GM19452 (cell line): ENCODE measurements at regions not wholly inside any gene's neighbourhood (a gene's known extent, or its start where the extent isn't known, plus 50 kb on each side); places are given as distances from the start of the nearest gene placed in this dataset.
"Not testable (repeated sequence)": the region's sequence is repeated elsewhere in the genome, so short reads cannot be mapped to it uniquely, and the experiment has no call there.

Source experiments
- ATAC-seq: cut with Tn5 transposase; IDR thresholded peaks from one replicate; pipeline ENCODE4 v1.9.1; 2021; ENCODE audit not compliant: unreplicated experiment

GRCh38 chr2:19205983-19206533 is 152.4 kb downstream of the OSR1 start:
- ATAC-seq, result no peak

DNA sequence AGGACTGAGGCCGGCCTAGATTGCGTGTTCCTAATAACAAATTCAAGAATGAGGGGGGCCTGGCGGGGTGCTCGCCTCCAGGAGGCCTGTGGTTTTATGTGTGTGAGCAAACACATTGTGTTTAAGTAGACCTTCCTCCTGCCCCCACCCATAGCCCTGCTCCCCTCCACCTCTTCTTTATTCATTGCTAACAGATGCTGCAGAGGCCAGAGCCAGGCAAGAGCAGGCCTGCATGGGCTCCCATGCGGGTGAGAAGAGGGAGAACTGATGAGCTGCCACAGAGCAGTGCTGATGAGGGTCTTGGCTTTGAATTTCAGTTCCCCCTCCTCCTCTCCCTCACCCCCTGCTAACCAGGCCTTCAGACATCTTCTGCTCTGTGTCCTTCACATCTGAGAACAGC is 154.6 kb downstream of the OSR1 start:
- no peak for ATAC-seq

DNA sequence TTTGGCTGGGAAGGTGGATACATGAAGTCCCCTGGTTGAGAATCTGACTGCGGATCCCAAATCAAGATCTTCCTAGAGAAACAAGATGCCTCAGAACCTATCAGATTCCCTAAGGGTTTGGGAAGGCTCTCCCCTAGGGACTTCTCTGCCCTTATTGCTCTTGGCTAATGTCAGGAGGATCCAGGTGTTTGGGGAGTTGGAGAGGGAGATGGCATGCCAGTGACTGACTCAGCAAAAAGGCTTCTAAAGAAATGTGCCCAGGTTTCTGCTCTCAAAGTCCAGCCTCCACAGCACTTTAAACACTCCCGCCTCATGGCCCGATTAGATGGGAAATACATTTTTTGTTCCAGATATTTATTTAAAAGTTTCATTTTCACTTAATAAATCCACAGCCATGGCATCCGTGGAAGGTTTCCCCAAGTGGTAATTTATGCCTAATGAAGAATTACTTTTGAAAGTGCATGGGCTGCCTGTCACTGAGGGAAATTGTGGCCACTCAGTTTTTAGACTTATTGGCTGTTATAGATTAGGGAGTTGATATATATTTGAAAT is 156.4 kb downstream of the OSR1 start:
- no peak for ATAC-seq

DNA sequence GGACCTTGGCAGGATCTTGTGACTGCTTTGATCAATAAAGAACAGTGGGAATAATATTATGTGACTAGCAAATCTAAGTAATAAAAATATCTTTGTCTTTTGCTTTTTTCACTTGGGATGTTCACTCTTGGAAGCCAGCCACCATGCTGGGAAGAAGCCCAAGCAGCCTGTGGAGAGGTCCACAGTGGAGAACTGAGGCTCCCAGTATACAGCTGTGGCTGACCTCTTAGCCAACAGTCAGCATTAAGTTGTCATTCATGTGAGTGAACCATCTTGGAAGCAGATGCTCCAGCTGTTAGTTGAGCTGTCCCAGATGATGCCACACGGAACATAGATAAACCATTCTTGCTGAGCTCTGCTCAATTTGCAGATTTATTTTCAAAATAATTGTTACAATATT is 160.0 kb downstream of the OSR1 start:
- ATAC-seq, result no peak

DNA sequence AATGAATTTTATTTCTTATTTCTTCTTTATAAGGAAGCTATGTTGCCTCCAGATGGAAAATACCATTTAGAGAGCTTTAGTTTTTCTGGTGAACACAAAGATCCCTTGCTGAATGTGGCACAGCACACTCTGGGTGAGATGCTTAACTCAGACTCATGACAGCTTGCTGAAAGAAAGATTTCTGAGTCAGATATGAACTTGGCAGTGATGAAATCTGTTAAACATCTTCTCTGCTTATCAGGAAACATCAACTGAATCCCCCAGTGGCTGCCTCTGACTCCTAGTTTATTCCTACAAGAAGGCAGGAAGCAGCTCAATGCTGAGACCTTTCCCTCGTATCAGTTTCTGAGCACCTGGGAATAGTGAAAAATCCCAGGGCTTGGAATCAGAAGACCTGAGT is 162.8 kb downstream of the OSR1 start:
- ATAC-seq, result no peak

- no peak for ATAC-seq
Observed at GRCh38 chr2:19189391-19189790, 169.0 kb downstream of the OSR1 start.

GRCh38 chr2:19187323-19188020 is 171.0 kb downstream of the OSR1 start:
- no peak for ATAC-seq

GRCh38 chr2:19185086-19185485 is 173.3 kb downstream of the OSR1 start:
- no peak for ATAC-seq

- ATAC-seq, result no peak
Observed at GRCh38 chr2:19178175-19178574, 180.2 kb downstream of the OSR1 start.

DNA sequence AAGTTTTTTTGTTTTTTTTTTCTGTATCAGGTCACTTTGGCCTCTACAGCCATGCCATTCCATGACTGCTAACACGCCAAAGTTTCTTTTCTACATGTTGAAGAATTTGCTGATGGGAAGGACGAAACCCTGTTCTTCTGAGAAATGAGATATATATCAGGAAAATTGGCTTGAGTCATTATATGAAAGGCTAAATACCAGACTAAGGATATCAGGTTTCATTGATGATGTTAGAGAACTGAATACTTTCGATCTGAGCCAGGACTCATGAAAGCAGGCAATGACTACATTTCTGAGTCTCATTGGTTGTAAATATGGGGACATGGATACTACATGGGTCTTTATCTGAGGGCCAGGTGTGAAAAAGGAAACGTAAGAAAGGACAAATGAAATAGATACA is 181.4 kb downstream of the OSR1 start:
- ATAC-seq, result no peak

- ATAC-seq, result no peak
Observed at GRCh38 chr2:19176172-19176852, 182.1 kb downstream of the OSR1 start.

GRCh38 chr2:19174176-19174575 is 184.2 kb downstream of the OSR1 start:
- ATAC-seq, result no peak

- ATAC-seq, result no peak
Observed at GRCh38 chr2:19171409-19171808, 187.0 kb downstream of the OSR1 start.

DNA sequence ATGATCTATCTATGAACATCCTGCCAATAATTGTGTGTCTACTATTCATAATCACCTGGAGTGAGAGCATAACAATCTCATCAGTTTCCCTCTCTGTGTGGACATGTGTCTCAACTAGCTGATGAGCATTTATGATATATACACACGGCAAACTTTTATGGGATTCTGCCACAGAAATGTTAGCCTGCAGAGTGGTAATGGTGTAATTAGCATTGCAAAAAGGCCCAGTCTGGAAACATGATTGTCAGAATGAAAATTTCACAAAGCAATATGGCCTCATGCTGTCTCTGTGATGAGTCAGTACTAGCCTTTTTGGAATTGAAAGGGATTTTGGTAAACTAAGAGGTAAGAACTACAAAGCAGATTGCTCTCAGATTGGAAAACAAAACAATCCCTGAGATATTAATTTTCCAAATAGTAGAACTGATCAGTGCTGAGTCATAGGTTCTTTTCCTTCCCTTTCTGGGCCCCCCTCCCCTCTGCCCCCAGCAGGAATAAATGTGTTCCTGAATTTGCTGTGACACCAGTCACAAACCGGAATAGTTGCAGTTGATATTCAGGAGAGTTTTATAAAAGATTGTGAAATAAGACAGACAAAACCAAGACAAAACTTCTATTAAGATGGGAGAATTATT is 189.2 kb downstream of the OSR1 start:
- no peak for ATAC-seq

DNA sequence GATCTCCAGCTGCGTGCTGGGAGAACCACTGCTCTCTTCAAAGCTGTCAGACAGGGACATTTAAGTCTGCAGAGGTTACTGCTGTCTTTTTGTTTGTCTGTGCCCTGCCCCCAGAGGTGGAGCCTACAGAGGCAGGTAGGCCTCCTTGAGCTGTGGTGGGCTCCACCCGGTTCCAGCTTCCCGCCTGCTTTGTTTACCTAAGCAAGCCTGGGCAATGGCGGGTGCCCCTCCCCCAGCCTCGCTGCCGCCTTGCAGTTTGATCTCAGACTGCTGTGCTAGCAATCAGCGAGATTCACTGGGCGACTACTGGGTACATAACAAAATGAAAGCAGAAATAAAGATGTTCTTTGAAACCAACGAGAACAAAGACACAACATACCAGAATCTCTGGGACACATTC is 194.3 kb downstream of the OSR1 start:
- not testable (repeated sequence) for ATAC-seq

- ATAC-seq, result no peak
Observed at GRCh38 chr2:19158896-19159295, 199.5 kb downstream of the OSR1 start.

DNA sequence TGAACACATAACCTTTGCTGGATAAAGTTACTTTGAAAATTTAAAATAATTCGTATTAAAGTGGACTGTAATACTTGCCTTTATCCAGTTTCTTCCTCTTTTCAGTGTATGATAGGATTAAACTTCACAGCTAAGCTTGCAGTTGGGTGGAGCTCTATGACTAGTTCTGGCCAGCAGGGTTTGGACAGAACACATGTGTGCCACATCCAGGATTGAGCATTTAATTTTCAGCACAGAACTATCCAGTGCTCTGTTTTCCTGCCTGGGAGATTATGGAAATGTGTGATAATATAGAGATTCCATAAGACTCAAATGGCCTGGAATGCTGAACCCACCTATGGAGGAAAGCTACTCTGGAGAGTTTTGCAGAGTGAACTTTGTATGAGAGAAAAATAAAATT is 200.2 kb downstream of the OSR1 start:
- ATAC-seq, result no peak

DNA sequence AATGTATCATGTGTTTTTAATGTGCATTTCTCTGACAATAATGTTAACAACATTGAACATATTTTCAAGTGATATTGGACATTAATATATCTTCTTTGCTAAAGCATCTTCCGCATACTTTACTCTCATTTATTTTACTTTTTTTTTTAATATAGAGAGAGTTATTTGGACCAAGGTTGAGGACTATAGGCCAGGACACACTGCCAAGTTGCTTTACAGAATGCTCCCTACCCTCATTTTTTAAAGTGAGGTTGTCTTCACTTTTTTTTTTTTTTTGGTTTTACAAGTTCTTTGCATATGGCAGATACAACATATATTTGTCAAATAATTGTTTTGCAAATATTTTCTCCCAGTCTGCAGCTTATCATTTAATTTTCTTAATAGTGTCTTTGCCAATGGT is 201.8 kb downstream of the OSR1 start:
- ATAC-seq, result no peak

DNA sequence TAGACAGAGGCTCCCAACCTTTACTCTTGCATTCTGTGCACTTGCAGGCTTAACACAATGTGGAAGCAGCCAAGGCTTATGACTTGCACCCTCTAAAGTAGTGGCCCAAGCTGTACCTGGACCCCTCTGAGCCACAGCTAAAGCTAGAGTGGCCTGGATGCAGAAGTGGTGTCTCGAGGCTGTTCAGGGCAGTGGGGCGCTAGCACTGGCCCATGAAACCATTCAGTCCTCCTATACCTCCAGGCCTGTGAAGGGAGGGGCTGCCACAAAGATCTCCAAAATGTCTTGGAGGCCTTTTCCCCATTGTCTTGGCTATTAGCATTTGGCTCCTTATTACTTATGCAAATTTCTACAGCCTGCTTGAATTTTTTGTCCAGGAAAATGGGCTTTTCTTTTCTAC is 207.7 kb downstream of the OSR1 start:
- no peak for ATAC-seq

GRCh38 chr2:19146867-19147266 is 211.6 kb downstream of the OSR1 start:
- no peak for ATAC-seq

GRCh38 chr2:19141234-19142004 is 217.0 kb downstream of the OSR1 start:
- ATAC-seq, result no peak
